HG03139 (cell line): ENCODE measurements at regions not wholly inside any gene's neighbourhood (a gene's known extent, or its start where the extent isn't known, plus 50 kb on each side); places are given as distances from the start of the nearest gene placed in this dataset.
"Not testable (repeated sequence)": the region's sequence is repeated elsewhere in the genome, so short reads cannot be mapped to it uniquely, and the experiment has no call there.

ENCODE experiments used
- ATAC-seq: cut with Tn5 transposase; IDR thresholded peaks from one replicate; pipeline ENCODE4 v1.9.1; 2021; ENCODE audit not compliant: unreplicated experiment

DNA sequence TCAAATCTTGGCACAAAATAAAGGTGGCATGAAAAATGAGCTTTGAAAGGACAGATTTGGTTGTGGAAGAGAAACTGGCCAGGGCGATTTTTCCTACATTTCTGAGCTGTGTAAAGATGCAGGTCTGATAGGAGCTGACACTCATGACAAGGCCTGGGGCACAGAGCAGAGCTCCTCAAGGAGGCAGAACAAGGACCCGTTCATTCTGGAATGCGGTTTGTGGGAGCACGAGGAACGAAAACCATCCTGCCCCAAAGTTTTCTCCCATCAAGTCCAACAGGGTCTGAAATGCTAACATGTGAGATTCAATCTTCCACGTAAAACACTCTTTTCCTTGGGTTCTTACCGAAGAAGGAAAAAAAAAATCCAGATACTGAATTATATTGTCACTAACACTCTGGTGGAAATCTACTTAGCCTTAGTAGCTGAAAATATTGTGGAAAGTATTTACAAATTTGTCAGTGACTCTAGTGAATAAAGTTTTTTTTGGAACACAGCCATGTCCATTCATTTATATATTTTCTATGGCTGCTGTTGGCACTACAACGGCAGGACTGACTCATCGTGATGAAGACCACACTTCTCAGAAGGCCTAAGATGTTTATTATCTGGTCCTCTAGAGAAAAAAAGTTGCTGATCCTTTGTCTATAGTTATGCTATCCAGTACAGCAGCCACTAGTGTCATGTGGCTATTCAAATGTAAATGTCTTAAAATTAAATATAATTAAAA, 215.7 kb downstream of the BAMBI start:
- no peak for ATAC-seq

GRCh38 chr10:28894146-28894545, 216.8 kb downstream of the BAMBI start:
- no peak for ATAC-seq

DNA sequence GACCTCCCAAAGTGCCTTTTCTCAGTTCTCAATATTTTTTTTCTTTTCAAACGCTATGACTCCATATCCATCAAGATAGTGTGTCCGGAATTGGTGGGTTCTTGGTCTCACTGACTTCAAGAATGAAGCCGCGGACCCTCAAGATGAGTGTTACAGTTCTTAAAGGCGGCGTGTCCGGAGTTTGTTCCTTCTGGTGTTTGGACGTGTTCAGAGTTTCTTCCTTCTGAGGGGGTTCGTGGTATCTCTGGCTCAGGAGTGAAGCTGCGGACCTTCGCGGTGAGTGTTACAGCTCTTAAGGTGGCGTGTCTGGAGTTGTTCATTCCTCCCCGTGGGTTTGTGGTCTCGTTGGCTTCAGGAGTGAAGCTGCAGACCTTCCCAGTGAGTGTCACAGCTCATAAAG, 218.3 kb downstream of the BAMBI start:
- not testable (repeated sequence) for ATAC-seq

DNA sequence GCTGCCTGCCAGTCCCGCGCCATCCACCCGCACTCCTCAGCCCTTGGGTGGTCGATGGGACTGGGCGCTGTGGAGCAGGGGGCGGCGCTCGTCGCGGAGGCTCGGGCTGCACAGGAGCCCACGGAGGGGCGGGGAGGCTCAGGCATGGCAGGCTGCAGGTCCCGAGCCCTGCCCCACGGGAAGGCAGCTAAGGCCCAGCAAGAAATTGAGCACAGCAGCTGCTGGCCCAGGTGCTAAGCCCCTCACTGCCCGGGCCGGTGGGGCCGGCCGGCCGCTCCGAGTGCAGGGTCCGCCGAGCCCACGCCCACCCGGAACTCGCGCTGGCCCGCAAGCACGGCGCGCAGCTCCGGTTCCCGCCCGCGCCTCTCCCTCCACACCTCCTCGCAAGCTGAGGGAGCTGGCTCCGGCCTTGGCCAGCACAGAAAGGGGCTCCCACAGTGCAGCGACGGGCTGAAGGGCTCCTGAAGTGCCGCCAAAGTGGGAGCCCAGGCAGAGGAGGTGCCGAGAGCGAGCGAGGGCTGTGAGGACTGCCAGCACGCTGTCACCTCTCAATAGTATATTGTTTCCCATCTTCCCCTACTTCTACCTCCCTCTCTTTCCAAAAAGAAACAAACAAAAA, 219.6 kb downstream of the BAMBI start:
- not testable (repeated sequence) for ATAC-seq

DNA sequence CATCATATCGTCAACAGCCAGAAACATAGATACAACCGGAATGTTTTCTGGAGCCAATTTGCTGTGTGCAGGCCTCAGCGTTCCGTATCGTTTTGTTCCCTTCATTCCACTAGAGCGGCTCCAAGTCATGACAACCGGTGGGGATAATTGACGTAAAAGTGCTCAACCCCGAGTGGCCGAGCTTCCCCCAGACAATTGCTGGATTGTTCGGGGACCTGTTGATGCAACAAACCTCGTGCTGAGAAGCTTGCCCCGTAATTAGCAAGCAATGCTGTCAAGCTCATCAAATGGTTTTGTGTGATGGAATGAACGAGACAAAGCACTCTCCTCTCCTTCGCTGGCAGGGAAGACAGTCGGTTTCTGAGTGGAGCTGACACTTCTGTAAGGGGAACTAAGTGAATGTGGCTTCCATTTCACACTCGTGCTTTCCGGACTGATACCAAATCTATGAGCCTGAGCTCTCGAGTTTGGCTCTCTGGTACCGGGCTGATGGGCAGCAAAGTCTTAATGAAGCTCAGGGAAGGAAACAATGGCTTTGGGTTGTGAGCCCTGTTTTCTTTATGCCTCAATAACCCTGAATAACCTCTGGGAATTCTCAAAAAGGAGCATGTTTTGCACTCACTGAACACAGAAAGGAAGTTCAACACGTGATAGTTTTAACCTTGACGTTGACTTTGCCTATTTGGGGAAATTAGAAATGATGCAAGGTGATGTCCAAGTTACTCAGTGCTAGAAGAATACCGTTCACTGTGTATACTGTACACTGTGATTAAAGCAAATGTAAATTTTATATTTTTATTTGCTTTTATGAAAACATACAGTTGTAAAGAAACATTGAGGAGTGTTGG, 220.5 kb downstream of the BAMBI start:
- no peak for ATAC-seq

DNA sequence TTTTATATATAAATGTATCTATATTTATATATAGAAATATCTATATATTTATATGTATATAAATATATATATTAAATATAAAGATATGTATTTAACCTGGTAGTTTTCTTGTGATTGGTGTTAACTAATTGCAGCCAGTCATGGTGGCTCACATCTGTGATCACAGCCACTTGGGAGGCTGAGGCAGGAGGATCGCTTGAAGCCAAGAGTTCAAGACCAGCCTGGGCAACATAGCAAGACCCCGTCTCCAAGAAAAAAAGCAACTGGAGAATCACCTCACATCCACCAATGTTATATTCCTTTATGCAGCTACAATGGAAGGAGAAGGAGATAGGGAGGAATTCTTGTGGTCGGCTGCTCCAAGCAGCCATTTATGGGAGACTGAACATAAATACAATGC, 224.9 kb downstream of the BAMBI start:
- ATAC-seq = no peak

GRCh38 chr10:28903063-28903462, 225.7 kb downstream of the BAMBI start:
- ATAC-seq = no peak

- ATAC-seq = no peak
Observed at GRCh38 chr10:28903736-28904135, 226.4 kb downstream of the BAMBI start.

DNA sequence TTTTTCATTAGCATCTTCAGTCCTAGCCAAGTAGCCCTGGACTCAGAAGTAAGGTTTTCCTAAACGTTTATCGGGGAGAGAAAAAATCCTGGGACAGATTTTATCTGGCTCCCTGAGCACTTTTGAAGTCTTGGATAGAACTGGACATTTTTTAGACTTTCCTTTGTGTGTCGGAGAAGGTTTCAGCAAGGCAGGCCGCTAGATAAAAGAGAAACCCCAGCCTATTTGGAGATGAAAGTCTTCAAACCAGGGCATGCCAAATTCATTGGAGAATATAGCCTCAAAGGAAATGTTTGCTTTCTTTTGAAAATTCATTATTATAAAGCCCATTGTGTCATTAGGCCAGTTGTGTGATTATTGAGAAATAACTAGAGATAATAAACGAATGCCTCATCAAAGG, 228.1 kb downstream of the BAMBI start:
- ATAC-seq = no peak

DNA sequence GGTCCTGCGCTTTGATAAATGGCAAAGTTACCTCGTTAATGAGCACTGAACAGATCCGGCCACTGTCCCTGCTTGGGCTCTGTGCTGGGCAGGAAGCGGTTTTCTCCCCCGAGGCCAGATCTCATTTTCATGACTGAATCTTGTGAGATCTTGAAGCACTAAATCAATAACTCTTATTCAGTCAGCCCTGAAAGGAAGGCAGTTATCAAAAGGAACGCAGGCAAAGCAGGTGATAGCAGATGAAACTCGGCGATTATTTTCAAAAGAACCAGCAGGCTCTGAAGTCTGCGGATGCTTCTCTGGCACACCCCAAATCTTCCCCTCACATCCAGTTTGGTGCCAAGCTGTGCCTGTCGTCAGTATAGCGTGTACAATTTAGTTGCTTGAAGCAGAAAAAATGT, 228.7 kb downstream of the BAMBI start:
- ATAC-seq = no peak

DNA sequence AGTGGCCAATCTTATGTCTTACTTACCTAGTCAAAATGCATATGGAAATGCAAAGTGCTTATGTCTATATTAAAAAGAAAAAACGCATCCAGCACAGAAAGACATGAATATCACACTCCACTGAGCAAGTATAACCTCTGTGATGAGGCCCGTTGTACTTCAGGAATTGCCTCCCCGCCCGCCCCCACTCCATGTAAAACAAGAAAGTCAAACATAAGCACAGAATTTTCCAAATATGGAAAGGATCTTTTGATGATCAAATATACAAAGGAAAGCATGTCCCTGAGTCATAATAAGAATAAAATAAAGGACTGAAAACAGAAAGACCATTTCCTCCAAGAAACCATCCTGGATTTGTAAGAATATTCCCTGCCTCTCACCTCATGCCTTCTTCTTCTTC, 229.1 kb downstream of the BAMBI start:
- ATAC-seq = no peak

DNA sequence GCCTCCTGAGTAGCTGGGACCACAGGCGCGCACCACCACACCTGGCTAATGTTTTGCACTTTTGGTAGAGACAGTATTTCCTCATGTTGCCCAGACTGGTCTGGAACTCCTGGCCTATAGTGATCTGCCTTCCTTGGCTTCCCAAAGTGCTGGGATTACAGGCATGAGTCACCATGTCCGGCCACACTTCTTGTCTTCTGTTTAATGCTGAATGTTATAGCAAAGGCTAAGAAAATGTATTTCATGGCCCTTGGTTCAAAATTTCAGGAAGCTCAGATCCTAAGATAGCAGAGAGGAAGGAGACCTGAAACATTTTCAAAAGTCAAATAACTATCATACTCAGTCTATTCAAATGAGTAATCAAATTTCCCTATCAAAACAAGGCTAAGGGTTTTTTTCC, 229.6 kb downstream of the BAMBI start:
- no peak for ATAC-seq

DNA sequence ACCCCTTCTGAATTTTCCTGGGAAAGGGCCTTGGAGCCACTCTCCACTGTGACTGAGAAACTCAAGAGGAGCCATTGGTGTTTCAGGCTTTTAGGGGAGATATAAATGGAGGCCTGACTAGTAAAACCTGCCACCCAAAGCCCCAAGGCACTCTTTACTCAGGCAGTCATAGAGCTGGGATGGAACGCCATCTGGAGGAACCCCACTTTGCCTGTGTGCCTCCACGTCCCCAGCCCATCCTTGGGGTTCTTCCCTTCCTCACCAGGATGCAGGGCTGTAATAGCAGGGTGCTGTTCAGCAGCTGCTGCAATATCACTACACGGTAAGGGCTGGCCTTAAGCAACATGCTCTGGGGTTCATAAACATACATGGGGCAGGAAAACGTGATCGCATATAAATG, 232.6 kb downstream of the BAMBI start:
- no peak for ATAC-seq

GRCh38 chr10:28910956-28911355, 233.6 kb downstream of the BAMBI start:
- no peak for ATAC-seq

DNA sequence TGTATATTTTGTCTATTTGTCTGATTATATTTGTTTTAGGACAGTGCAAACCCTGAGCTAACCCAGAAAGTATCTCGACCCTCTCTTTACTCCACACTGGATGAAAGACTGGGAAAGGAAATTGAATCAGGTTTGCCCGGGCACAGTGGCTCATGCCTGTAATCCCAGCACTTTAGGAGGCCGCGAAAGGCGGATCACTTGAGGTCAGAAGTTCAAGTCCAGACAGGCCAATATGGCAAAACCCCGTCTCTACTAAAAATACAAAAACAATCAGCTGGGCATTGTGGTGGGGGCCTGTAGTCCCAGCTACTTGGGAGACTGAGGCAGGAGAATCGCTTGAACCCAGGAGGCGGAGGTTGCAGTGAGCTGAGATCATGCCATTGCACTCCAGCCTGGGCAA, 234.2 kb downstream of the BAMBI start:
- ATAC-seq = not testable (repeated sequence)

DNA sequence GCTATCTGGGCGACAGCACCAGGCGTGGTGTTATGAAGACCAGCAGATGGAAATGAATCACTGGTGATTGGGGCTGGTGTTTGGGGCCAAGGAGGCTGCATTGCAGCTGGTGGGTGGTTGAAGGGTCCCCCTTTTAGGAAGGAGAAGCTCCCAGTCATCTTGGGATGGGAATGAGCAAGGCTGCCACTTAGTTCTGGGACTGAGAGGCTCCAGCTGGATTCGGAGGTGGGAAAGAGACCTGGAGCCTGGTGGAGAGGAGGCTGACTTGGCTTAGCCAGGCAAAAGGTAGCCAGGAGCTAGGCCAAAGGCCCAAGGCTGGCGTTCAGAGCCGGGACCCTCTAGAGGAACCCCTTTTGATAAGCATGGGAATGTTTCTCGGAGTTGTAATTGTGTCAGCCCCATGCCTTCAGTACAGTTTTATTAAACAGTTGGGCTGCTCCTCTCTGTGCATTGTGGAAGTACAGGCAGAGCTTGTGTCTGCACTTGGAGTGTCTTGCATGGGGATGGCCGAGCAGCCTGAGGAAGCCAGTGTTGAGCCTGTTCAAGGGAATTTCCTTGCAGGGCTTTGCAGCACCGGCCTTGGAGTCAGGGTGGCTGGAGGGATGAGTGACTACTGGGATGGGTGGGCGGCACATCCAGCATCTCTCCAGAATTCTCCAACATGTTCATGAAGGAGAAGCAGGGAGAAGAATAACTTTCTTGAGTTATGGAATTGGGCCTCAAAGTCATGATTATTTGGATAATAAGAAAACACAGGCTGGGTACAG, 234.9 kb downstream of the BAMBI start:
- no peak for ATAC-seq

DNA sequence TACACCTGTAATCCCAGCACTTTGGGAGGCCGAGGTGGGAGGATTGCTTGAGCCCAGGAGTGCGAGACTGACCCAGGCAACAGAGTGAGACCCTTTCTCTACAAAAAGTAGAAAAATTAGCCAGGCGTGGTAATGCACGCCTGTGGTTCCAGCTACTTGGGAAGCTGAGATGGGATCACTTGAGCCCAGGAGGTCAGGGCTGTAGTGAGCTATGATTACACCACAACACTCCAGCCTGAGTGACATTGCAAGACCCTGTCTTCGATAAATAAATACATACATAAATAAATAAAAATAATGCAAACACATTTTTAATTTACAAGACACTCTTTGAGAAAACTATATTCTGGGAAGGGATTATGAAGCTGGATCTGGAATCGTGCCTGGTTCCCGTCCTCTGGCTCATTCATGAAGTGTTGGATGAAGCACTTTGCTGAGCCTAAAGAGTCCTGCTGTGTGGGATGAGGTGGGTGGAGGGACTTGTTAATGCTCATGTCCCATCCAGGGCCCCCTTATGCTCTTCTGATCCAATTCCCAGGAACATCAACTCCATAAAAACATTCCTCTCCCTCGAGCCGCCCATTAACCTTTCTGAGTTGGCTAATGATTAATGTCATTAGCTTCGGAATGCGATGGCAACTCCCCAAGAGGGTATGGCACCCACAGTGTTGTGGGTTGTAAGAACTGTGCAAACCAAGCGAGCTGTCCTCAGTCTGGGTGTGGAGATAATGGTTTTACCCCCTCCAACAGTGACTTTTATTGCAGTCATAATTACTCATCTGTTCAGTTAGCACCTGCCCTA, 236.3 kb downstream of the BAMBI start:
- ATAC-seq = no peak

DNA sequence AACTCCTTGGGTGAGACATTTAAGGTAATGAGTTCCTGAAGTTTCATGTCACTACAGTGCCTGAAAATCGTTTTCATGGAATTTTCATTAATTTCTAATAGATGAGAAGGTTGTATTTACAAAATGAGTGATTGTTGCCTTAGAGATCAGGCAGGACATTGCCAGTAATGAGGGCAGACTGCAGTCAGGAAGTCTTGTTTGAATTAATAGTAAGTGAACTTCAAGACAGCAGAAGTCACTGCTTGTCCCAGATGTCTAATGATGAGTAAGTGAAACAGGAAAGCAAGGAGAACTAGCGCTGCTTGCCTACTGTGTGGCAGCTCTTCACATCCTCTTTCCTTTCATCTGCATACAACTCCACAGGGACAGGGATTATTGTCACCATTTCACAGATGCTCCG, 237.4 kb downstream of the BAMBI start:
- no peak for ATAC-seq

GRCh38 chr10:28915989-28916588, 238.8 kb downstream of the BAMBI start:
- no peak for ATAC-seq

- ATAC-seq = no peak
Observed at GRCh38 chr10:28920091-28920490, 242.8 kb downstream of the BAMBI start.
